ENCODE measurements at regions not wholly inside any gene's neighbourhood (a gene's known extent, or its start where the extent isn't known, plus 50 kb on each side); places are given as distances from the start of the nearest gene placed in this dataset.
A peak's percentile ranks its signal among the peaks of the same experiment; 100 is the strongest.
"Not testable (repeated sequence)": the region's sequence is repeated elsewhere in the genome, so short reads cannot be mapped to it uniquely, and the experiment has no call there.

DNA sequence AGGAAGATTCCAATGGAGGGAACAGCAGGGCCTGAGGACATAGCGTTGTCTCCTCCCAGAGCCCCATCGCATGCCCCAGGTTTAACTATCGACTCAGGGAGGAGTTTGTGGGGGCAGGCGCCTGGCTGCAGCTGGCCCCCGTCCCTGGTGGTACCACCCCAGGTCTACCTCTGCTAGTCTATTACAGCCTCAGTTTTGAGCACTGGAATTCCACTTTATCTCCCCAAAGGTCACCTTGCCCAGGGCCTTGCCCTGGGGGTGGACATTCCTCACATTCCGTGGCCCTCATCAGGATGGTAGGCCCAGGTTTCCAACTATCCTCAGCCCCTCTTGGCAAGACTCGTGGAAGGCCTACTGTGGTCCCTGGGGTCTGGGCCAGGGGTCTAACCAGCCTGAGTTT, 65.4 kb upstream of the SSBP3 start:
- intact Hi-C loops (cut with DNase I): no loop called here
- Histone ChIP-seq H3K9me3 (no peaks in the 10 kb centered on the region), H3K4me3 (no peak overlapping the region), H3K4me1 (peaks cover 9% of the 10 kb centered on the region), H3K36me3 (no peaks in the 10 kb centered on the region), H3K27me3 (peaks cover 6% of the 10 kb centered on the region), H3K27ac (no peak overlapping the region)
- ATAC-seq: no peak
- TF ChIP-seq, protein P1, sequence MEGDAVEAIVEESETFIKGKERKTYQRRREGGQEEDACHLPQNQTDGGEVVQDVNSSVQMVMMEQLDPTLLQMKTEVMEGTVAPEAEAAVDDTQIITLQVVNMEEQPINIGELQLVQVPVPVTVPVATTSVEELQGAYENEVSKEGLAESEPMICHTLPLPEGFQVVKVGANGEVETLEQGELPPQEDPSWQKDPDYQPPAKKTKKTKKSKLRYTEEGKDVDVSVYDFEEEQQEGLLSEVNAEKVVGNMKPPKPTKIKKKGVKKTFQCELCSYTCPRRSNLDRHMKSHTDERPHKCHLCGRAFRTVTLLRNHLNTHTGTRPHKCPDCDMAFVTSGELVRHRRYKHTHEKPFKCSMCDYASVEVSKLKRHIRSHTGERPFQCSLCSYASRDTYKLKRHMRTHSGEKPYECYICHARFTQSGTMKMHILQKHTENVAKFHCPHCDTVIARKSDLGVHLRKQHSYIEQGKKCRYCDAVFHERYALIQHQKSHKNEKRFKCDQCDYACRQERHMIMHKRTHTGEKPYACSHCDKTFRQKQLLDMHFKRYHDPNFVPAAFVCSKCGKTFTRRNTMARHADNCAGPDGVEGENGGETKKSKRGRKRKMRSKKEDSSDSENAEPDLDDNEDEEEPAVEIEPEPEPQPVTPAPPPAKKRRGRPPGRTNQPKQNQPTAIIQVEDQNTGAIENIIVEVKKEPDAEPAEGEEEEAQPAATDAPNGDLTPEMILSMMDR (IDR thresholded peaks at IDR 0.05): no peak
- DNase-seq: no peak

DNA sequence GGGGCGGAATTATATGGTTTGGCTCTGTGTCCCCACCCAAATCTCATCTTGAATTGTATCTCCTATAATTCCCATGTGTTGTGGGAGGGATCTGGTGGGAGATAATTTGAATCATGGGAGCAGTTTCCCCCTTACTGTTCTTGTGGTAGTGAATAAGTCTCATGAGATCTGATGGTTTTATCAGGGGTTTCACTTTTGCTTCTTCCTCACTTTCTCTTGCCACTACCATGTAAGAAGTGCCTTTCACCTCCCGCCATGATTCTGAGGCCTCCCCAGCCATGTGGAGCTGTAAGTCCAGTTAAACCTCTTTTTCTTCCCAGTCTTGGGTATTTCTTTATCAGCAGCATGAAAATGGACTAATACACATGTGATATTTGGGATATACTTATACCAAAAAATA, 63.2 kb upstream of the SSBP3 start:
- intact Hi-C loops (cut with DNase I); H3K9me3 ChIP-seq; H3K4me3 ChIP-seq; DNase-seq; H3K27me3 ChIP-seq; H3K27ac ChIP-seq; H3K36me3 ChIP-seq; ATAC-seq: not testable (repeated sequence)
- peaks cover 10% of the 10 kb centered on the region for H3K4me1 ChIP-seq

DNA sequence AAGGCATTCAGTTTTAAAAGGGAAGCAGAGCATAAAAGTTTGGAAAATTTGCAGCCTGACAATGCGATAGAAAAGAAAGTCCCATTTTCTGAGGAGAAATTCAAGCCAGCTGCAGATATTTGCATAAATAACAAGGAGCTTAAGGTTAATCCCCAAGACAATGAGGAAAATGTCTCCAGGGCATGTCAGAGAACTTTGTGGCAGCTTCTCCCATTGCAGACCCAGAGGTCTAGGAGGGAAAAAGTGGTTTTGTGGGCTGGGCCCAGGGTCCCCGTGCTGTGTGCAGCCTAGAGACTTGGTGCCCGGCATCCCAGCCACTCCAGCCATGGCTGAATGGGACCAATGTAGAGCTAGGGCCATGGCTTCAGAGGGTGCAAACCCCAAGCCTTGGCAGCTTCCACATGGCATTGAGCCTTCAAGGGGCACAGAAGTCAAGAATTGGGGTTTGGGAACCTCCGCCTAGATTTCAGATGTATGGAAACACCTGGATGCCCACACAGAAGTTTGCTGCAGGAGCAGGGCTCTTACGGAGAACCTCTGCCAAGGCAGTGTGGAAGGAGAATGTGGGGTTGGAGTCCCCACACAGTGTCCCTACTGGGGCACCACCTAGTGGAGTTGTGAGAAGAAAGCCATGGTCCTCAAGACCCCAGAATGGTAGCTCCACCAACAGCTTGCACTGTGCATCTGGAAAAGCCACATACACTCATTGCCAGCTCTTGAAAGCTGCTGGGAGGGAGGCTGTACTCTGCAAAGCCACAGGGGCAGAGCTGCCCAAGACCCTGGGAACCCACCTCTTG, 62.3 kb upstream of the SSBP3 start:
- H3K4me1 ChIP-seq: peaks cover 16% of the 10 kb centered on the region
- H3K4me3 ChIP-seq; ATAC-seq; H3K27me3 ChIP-seq; H3K9me3 ChIP-seq; H3K27ac ChIP-seq; H3K36me3 ChIP-seq; intact Hi-C loops (cut with DNase I): not testable (repeated sequence)
- peak; percentile 25 for DNase-seq

DNA sequence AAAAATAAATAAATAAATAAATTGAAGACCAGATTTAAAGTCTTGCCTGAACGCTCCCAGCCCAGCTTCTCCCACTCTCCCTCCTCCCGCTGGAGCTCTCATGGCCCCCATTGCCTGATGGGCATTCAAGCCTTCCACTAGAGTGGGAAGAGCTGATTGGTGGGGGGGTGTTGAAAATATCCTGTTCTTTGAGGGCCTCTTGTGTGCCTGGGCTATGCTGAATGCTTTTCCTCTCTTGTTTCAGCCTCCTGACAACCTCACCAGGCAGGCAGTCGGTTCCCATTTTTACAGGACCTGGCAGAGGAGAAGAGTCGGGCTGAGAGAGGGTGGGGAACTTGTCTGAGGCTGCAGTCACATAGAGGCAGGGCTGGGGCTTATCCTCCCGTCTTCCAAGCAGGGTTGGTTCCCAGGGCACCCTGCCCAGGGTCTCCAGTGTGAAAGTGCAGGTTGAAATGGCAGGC, 59.2 kb upstream of the SSBP3 start:
- Histone ChIP-seq H3K9me3 (no peaks in the 10 kb centered on the region), H3K27ac (no peak overlapping the region), H3K27me3 (no peaks in the 10 kb centered on the region), H3K36me3 (no peaks in the 10 kb centered on the region), H3K4me3 (no peak overlapping the region), H3K4me1 (peaks cover 16% of the 10 kb centered on the region)
- ATAC-seq (no peak), DNase-seq (peak; percentile 36)
- intact Hi-C loops (cut with DNase I): no loop called here
- TF ChIP-seq, protein P1 (IDR thresholded peaks at IDR 0.05): no peak

DNA sequence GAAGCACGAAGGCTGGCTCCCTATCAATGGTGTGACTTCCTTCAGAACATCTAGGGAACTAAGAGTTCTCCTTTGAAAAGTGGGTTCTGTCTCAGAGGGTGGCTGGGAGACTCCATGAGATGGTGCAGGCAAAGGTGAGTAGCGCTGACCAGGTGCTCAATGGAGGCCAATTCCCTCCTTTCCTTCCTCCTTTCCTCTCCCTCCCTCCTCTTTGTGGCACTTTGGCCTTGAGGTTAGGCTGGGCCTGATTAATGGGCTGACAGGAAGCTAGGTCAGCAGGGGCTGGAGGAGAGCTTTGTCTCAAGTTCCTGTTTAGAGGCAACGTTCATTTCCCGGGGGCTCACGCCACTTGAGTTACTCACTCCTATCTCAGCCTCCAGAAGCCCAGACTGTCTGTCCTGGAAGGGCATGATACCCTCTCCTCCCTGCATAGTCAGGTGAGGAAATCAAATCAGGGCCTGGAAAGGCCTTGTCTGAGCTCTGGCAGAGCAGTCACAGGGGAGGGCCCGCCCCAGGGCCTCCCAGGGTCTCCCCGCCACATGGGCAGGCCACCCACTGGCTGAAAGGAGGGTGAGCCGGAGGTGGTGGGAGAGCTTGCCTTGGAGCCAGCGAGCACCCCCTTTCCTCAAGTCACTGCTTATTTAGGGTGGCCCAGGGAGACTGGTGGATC, 58.4 kb upstream of the SSBP3 start:
- Histone ChIP-seq H3K27ac (no peak overlapping the region), H3K4me1 (peaks cover 16% of the 10 kb centered on the region), H3K27me3 (no peaks in the 10 kb centered on the region), H3K9me3 (no peaks in the 10 kb centered on the region), H3K36me3 (no peaks in the 10 kb centered on the region), H3K4me3 (no peak overlapping the region)
- intact Hi-C loops (cut with DNase I): no loop called here
- TF ChIP-seq, protein P1 (IDR thresholded peaks at IDR 0.05): no peak
- ATAC-seq (peak; percentile 36), DNase-seq (peak; percentile 38)

DNA sequence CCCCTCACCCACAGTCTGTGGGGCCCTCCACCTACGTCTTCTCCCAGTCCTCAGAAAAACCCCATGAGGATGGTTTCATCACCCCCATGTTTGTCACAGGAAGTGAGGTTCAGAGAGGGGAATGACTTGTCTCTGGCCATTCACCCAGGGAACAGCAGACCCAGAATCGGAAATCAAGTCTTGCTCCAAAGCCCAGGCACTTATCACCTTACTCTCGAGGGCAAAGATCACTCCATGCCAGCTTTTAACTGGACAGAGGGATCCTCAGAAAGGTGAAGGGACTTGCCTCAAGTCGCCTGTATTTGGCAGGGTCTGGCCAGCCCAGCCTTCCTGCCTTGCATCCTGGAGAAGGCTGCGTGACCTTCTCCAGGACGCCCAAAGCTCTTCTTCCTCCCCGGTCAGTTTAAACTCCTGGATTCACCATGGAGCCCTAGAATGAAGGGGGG, 57.9 kb upstream of the SSBP3 start:
- DNase-seq: peak; percentile 21
- Histone ChIP-seq H3K27ac (no peak overlapping the region), H3K4me3 (no peak overlapping the region), H3K36me3 (no peaks in the 10 kb centered on the region), H3K4me1 (peaks cover 16% of the 10 kb centered on the region), H3K27me3 (no peaks in the 10 kb centered on the region), H3K9me3 (no peaks in the 10 kb centered on the region)
- TF ChIP-seq, protein P1 (IDR thresholded peaks at IDR 0.05): no peak
- intact Hi-C loops (cut with DNase I): no loop called here
- ATAC-seq: no peak

Data from upper lobe of right lung (tissue), 1 donor.